ENCODE measurements at regions not wholly inside any gene's neighbourhood (a gene's known extent, or its start where the extent isn't known, plus 50 kb on each side); places are given as distances from the start of the nearest gene placed in this dataset.

DNA sequence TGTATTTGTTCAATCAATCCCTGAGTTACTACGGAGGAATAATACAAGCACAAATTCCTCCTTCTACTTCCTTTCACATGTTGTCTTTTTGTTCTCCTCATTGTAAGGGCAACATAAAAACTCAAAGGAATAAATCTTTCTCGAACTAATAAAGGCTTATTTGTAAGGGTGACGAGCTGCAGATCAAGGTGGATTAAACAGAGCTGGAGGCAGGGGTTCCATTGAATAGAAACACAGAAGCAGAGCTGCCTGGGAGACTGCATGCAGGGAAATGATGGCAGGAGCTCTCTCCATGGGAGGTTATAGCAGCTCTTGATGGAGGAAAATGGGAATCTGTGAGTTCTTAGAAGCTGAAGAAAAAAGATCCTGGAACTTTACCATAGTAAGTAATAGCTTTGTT lies 160.2 kb downstream of the CYYR1 start:
- no peak for DNase-seq

DNA sequence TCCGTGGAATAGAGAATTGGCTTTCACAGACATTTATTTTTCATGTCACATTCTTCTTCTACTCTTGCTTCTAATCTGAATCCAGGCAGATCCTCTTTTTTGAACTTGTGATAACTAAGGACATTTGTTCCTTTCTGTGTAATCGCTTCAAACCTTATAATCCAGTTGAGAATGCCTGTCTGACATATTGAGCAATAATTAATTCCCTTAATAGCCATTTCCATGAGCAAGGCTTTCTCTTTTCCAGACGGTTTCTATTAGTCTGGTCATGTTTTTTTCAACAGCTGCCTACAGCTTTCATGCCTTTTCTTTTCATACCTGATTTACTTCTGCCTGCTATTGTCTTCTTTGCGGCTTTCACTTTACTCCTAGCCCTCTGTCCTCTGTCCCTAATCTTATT lies 163.4 kb downstream of the CYYR1 start:
- no peak for DNase-seq

DNA sequence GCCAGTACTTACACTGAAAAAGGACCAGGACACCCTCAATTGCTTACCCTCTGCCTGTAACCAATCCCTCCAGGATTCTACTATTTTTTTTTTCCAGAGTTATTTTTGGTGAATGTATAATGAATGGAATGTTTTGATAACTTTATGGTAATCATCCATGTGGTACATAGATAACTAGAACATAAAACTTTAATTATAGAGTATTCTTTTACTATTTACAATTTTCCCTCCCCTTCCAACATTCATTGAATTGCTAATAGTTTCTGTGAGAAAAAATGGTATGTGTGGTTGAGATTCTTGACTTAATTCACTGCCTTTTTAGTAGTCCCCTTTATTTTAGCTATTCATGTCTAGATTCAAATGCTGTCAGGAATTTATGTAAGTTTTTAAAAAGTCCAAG lies 164.6 kb downstream of the CYYR1 start:
- no peak for DNase-seq

DNA sequence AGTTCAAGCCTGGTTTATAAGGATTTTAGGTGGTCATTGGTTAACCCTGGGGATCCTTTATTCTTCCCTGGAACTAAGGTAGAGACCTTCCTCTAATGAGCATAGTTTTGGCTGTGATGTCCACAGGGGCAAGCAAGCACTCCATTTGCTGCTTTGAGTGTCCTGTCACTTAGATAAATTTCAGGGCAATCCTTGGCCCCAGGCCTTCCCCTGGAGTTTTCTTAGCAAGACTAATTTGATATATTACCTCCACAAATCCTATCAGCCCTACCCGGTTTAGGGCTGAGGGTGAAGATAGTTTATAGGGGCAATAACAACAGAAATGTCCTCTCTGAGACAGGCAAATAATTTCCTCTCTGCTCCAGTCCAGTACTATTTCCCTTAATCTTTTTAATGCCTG lies 166.6 kb downstream of the CYYR1 start:
- no peak for DNase-seq

DNA sequence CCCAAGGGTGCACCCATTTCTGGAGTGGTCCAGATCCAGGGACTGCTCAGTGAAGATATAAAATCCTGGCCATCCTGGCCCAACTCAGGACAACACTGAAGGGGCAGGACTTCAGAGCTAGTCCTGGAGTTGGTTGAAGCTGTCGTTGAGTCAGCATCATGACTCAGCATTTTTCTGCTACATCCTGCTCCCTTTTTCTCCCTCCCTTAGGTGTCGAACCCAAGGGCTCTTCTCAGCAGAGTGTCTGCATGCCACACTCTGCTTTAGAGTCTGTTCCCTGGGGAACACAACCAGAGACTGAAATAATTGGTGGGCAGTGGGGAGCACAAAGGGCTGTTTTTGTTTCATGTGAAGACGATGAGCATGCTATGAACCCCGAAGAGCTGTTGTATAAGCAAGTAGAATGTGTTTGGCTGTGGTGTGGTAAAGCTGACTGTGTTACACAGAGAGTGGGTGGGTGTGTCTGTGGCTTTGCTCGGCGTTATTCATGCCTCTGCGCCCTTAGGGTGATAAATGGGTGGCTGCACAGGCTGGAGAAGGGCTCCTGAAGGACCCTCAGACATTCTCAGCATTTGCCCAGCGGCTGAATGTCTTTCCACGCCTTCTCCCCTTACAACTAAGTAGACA lies 167.2 kb downstream of the CYYR1 start:
- peak; percentile 16 for DNase-seq

DNA sequence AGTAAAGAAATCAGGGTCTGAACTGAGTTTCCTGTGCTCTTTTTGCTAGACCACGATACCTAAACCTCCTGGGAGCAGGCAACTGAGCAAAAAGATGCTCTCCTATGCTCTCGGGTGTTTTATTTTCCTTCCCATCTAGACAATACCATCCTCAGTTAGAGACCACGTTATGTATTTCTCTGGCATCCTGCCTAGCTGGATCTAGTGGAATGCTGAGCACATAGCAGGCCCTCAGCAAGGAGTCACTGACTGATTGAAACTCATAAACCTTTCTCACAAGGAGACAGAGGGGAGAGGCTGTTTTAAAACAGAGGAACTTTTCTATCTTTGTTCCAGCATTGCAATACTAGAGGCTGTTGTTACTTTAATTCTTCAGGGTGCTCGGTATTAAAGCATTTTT lies 168.0 kb downstream of the CYYR1 start:
- DNase-seq, result no peak

DNA sequence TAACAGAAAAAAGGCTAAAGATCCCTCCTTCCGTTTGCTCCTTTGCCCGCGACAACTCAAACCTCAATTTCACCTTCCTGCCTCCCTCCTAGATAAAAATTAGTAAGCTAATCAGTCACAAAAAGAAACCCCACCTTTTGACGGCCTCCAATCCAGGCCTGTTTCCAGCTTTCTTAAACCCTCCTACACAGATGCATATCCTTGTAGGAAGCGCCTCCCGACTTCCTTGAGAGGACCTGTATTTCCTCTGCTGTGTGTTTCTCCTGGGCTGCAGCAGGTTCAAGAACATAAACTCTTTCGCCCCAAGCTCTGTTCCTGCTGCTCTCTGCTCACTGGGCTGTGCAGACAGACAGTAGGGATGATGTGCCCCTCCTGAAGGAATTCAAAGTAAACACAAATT lies 168.8 kb downstream of the CYYR1 start:
- DNase-seq, result no peak

DNA sequence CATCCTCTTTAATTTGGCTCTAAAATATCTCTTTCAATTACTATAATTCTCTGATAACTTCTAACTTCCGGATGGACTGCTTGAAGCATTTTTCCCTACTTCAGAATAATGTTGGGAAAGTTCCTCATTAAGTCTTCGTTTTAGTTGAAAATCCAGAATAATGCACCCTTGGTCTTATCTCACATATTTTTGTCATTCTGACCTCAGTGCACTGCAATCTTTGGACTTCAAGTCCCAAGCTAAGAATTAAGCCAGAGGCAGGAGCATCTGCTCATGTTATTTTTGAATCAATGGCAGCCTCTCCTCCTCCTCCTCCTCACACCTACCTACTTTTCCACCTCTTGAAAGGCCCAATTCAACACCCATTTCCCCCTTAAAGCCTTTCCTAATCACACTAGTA lies 169.8 kb downstream of the CYYR1 start:
- no peak for DNase-seq

- no peak for DNase-seq
Measured at GRCh38 chr21:26397545-26397944, 175.5 kb downstream of the CYYR1 start.

DNA sequence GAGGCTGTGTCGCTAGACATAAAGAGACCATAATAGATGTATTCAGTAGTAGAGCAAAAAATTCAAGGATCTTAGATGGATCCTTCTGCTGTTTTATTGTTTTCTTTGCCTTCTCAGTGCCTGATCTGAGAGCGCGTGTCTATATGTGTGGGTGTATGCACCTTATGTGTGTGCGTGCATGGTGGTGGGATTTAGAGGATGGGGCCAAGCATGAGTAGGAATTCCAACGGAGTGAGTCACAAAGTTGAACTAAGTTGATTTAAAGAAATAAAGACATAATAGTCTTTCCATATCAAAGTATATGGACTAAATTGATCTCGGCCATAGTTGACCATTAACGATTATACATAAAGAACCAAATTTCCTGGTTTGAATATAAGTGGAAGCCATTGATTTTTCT lies 178.7 kb downstream of the CYYR1 start:
- no peak for DNase-seq

- DNase-seq, result no peak
Measured at GRCh38 chr21:26391166-26391565, 181.9 kb downstream of the CYYR1 start.

DNA sequence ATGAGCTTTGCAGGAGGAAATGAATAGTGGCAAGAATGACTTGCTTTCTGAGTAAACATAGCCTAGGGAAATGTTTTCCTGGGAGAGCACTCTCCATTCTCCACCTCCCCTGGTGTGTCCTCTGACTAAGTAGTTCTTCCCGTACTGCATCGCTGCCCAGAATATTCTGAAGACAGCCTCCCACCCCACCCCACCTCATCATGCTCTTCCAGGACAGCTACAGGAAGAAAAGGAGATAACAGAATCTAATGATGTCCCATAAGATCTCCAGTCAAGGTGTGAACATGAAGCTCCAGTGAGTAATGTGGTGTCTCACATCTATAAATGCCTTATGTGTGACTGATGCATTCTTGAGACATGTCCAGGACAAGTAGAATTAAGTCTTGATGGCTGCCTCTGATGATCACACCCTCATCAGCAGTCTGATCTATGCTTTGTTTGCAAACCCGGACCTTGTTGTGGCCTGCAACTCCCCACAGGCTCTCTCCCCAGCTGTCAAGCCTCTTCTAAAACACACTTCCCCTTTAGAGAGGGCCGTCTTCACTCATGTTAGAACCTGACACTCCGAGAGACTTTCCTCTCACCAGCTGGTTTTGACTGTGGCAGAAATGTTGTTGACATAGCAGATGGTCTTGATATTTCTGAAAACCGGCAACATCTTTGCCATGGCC lies 183.0 kb downstream of the CYYR1 start:
- DNase-seq, result no peak

GRCh38 chr21:26388731-26389231 lies 184.3 kb downstream of the CYYR1 start:
- DNase-seq, result no peak

DNA sequence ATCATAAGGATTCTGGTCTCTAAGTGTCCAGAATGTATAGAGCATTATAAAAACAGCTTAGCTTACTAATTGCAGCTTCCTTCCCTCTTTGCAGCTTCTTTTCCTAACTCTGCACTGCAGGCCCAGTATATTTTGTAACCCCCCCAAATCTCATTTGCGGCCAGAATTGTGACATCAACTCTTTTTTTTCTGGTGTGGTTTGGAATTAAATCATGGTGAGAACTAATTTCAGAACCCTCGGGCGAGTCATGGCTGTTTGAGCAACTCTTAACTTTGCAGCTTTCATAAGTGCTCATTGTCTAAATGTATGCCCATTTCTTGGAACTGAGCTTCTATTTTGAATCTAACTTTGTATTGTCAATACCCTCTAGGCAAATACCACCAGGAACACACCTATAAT lies 187.4 kb downstream of the CYYR1 start:
- DNase-seq, result no peak

DNA sequence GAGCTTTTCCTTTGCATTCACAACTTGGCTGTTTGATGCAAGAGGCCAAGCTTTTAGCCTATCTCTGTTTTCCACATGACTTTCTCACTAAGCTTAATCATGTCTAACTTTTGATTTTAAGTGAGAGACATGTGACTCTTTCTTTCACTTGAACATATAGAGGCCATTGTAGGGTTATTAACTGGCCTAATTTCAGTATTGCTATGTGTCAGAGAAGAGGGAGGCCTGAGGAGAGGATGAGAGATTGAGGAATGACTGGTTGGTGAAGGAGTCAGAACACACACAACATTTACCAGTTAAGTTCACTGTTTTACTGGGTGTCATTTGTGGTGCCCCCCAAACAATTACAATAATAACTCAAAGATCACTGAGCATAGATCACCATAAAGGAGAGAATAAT lies 193.5 kb downstream of the CYYR1 start:
- DNase-seq, result peak; percentile 12

GRCh38 chr21:26377111-26377694 lies 195.9 kb downstream of the CYYR1 start:
- DNase-seq, result no peak

- no peak for DNase-seq
Measured at GRCh38 chr21:26374817-26375216, 198.3 kb downstream of the CYYR1 start.

DNA sequence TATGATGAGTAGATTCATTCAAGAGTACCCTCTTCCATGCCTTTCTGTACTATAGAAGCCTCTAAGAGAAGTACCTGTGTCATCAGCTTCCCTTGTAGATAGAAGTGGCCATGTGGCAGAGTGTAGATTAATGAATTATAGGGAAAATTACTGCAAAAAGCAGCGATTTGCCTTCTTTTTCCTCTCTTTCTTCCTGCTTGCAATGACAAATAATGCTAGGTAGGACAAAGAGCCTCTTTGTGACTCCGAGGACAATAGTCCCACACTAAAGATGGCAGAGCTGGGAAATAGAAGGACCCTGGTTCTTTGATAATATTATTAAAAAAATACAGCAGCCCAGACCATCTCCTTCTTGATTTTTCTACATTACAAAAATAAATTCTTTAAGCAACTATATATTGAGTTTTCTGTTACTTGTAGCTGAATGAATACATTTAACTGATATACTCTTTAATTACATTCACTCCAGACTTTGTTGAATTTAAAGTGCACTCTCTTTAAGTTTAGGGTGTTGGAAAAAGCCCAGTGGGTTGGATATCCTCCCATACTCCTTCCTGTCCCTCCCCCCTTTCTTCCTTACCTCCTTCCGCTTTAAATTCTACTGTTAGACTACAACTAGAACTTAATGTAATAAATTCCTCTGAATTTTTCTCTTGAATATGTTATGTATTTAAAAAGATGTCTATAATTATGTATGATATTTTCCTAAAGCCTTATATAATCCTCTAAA lies 198.2 kb upstream of the APP start:
- DNase-seq, result no peak

DNA sequence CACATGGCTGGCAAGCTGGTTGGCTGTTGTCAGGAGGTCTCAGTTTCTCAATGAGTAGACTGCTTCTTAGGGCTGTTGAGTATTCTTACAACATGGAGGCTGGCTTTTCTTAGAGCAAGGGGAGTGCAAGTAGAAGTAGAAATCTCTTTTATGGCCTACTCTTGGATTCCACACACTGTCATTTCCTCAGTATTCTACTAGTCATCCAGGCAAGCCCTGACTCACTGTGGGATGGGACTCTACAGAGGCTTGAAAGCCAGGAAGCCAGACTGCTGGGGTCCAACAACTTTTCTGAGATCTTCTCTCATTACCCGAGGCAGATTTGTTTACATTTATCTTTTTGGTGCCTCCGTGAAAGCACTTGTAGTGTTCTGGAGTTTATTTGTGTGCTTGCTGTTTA lies 196.2 kb upstream of the APP start:
- no peak for DNase-seq

GRCh38 chr21:26365849-26366248 lies 195.3 kb upstream of the APP start:
- DNase-seq, result no peak

DNA sequence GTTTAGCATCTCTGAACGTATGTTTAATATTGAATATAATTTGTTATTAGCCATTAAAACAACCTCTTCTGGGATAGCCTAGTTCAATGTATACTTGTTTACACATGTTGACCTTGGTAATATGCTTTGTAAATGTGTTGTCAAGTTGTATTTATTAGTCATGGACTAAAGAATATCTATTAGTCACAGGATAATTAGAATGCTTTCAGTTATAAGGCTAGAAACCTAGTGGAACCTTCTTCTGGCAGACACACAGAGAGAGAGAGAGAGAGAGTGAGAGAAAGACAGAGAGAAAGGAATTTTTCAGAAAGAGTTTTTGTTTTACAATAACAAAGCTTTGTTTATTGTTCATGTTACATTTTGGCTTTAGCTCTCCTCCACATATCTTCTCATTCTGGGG lies 181.1 kb upstream of the APP start:
- no peak for DNase-seq

DNA sequence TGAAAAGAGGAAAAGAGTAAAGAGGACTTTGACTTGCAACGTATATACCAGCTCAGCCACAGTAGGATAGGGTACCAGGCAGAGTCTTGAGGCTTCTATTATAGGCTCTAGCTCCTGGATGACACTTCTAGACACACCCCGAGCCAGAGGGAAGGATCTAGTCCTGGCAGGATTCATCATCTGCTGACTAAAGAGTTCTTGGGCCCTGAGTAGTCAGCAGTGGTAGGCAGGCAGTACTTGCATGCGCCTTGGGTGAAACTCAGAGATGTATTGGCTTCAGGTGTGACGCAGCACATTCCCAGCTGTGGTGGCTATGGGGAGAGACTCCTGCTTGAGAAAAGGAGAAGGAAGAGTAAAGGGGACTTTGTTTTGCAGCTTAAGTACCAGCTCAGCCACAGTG lies 162.3 kb upstream of the APP start:
- no peak for DNase-seq

DNA sequence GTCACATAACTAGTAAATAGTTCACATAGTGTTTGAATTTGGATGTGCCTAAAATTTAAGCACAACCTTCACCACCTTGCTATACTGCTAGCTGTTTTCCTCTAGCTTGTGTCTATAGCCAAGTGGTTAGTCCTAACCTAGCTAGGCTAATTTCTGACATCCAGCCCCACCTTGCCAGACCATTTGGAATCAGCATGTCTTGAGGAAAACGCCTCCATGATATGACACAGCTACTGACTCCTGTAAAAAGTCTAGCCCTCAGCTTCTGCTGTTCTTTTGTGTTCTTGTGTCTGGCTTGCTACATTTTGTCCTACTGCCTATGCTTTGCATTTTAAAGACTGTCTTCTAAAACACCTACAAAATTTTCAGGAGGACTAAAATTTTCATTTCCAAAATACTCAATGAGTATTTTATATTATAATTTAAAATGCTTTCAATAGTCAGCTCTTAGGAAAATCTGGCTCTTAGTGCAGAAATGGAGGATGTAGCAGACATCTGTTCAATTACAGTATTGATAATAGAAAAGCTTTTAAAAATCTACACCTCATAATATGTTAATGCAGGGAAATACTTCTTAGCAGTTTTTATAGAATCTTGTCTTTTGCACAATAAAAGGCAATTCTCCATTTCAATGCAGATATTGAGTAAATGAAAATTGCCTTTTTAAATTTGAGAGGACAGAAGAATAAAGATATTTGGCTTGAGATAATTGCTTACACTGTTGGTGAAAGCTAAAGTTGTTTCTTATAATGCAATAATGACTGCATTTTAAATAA lies 160.8 kb upstream of the APP start:
- DNase-seq, result no peak

Measured in activated CD4-positive, alpha-beta T cell treated with anti-CD3 and anti-CD28 coated beads, Interleukin-2, amount 50 U/mL, for 16 hours (primary cell).